LNCaP clone FGC (cell line): ENCODE measurements at regions not wholly inside any gene's neighbourhood (a gene's known extent, or its start where the extent isn't known, plus 50 kb on each side); places are given as distances from the start of the nearest gene placed in this dataset.

Source experiments
- DNase-seq: peaks from one replicate; pipeline ENCODE4 v3.0.0-alpha.2; 2011; ENCODE audit warnings: low read depth
- H3K4me3 ChIP-seq: 2 replicates; pipeline ENCODE4 v1.5.1; 2011; ENCODE audit warnings: mild to moderate bottlenecking, low read depth, low read length, control low read depth
- CTCF ChIP-seq: IDR thresholded peaks from 2 replicates; pipeline ENCODE4 v1.5.1; 2012; ENCODE audit warnings: mild to moderate bottlenecking; ENCODE audit not compliant: control insufficient read depth, insufficient read depth; ENCODE audit errors: extremely low read depth

- no peak overlapping the region for H3K4me3 ChIP-seq
- no peak for DNase-seq
- TF ChIP-seq CTCF: no peak
These were observed 95.8 kb downstream of the HMX1 start for GRCh38 chr4:8775751-8776355.

GRCh38 chr4:8775121-8775520 lies 96.5 kb downstream of the HMX1 start:
- H3K4me3 ChIP-seq: no peak overlapping the region
- TF ChIP-seq CTCF: no peak
- peak; percentile 11 for DNase-seq

- H3K4me3 ChIP-seq: no peak overlapping the region
- TF ChIP-seq CTCF: no peak
- DNase-seq: no peak
These were observed 97.6 kb downstream of the HMX1 start for GRCh38 chr4:8774071-8774470.

DNA sequence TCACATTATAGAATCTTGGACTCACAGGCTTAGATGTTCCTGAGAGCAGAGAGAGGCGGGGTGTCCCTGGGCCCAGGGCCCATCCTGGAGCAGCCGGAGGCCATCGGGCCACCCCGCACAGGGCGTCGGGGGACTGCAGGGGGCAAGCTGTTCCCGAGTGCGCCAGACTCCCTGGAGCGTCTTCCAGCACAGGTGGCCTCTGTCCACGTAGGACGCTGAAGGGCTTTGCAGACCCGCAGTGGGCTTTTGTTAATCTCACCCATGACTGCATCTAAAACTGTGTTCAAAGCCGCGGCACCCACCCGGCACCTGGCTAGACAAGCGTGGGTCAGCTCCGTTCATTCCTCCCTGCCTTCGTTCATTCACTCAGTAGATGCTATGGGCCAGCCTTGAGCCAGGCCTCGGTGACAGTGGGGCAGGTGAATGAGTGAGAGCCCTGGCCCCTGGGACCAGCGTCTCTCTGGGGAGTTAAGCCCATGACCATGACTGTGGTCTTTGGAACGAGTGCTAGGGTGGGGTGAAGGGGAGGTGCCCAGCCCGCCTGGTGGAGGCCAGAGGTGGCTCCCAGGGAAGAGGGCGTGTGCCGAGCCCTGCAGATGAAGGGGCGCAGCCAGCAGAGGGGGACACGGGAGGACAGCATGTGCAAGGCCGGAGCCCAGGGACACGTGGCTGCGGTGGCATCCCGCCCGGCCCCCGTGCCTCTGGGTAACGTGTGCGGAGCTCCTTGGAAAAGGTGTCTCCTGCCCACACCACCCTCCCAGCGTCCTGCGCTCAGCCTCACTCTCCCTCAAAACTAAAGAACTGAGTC lies 98.3 kb downstream of the HMX1 start:
- H3K4me3 ChIP-seq: no peak overlapping the region
- no peak for TF ChIP-seq CTCF
- DNase-seq: no peak

- no peak for TF ChIP-seq CTCF
- H3K4me3 ChIP-seq: no peak overlapping the region
- DNase-seq: no peak
These were observed 99.0 kb downstream of the HMX1 start for GRCh38 chr4:8772499-8773123.

DNA sequence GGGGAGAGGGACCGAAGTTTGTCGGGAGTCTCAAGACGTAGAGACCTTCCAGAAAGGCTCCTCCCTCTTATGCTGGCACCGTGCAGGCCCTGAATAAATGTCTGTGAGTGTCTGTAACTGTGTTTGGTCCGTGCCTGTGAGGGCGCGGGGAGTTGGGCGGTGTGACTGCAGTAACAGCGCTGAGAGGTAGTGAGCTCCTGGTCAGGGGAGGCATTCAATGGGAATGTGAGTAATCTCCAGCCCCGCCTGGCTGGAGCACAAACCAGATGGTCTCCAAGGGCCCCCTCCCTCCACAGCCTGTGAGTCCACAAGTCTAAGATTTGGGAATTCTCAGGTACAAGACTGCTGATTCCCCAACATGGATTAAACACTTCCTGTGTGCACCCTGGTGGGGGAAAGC lies 100.0 kb downstream of the HMX1 start:
- no peak for TF ChIP-seq CTCF
- H3K4me3 ChIP-seq: no peak overlapping the region
- DNase-seq: no peak
